ENCODE measurements at regions not wholly inside any gene's neighbourhood (a gene's known extent, or its start where the extent isn't known, plus 50 kb on each side); places are given as distances from the start of the nearest gene placed in this dataset.
"Not testable (repeated sequence)": the region's sequence is repeated elsewhere in the genome, so short reads cannot be mapped to it uniquely, and the experiment has no call there.

- no peaks in the 10 kb centered on the region for H3K9me3 Mint-ChIP-seq (ENCODE audit: low read depth)
- no peak for TF ChIP-seq CTCF (IDR thresholded peaks at IDR 0.05)
- DNase-seq (ENCODE audit: low spot score) = no peak
- H3K27me3 Mint-ChIP-seq (ENCODE audit: low read depth) = no peaks in the 10 kb centered on the region
- no peak overlapping the region for H3K27ac Mint-ChIP-seq (ENCODE audit: unreplicated experiment)
- H3K4me1 Mint-ChIP-seq (ENCODE audit: low read depth) = peaks cover 27% of the 10 kb centered on the region
- H3K36me3 Mint-ChIP-seq (ENCODE audit: low read depth) = no peaks in the 10 kb centered on the region
- H3K4me3 Mint-ChIP-seq (ENCODE audit: unreplicated experiment) = no peak overlapping the region
Observed at GRCh38 chr2:12558519-12558918, 158.2 kb upstream of the TRIB2 start.

- no peaks in the 10 kb centered on the region for H3K27me3 Mint-ChIP-seq (ENCODE audit: low read depth)
- H3K9me3 Mint-ChIP-seq (ENCODE audit: low read depth) = no peaks in the 10 kb centered on the region
- no peaks in the 10 kb centered on the region for H3K36me3 Mint-ChIP-seq (ENCODE audit: low read depth)
- TF ChIP-seq CTCF (IDR thresholded peaks at IDR 0.05) = no peak
- peaks cover 16% of the 10 kb centered on the region for H3K4me1 Mint-ChIP-seq (ENCODE audit: low read depth)
- no peak overlapping the region for H3K27ac Mint-ChIP-seq (ENCODE audit: unreplicated experiment)
- no peak for DNase-seq (ENCODE audit: low spot score)
- H3K4me3 Mint-ChIP-seq (ENCODE audit: unreplicated experiment) = no peak overlapping the region
Observed at GRCh38 chr2:12560618-12561017, 156.1 kb upstream of the TRIB2 start.

- no peak overlapping the region for H3K27ac Mint-ChIP-seq (ENCODE audit: unreplicated experiment)
- no peaks in the 10 kb centered on the region for H3K36me3 Mint-ChIP-seq (ENCODE audit: low read depth)
Observed at GRCh38 chr2:12567411-12567810, 149.3 kb upstream of the TRIB2 start.

GRCh38 chr2:12569510-12569909, 147.2 kb upstream of the TRIB2 start:
- not testable (repeated sequence) for H3K9me3 Mint-ChIP-seq (ENCODE audit: low read depth); H3K27me3 Mint-ChIP-seq (ENCODE audit: low read depth); DNase-seq (ENCODE audit: low spot score); H3K4me1 Mint-ChIP-seq (ENCODE audit: low read depth); H3K36me3 Mint-ChIP-seq (ENCODE audit: low read depth); H3K27ac Mint-ChIP-seq (ENCODE audit: unreplicated experiment); H3K4me3 Mint-ChIP-seq (ENCODE audit: unreplicated experiment)

More at GRCh38 chr2:12567411-12567810, 149.3 kb upstream of the TRIB2 start:
- Mint-ChIP-seq H3K27me3 (ENCODE audit: low read depth) (no peaks in the 10 kb centered on the region), H3K4me3 (ENCODE audit: unreplicated experiment) (no peak overlapping the region), H3K9me3 (ENCODE audit: low read depth) (no peaks in the 10 kb centered on the region), H3K4me1 (ENCODE audit: low read depth) (no peaks in the 10 kb centered on the region)
- no peak for TF ChIP-seq CTCF (IDR thresholded peaks at IDR 0.05)
- DNase-seq (ENCODE audit: low spot score) = no peak

- H3K27ac Mint-ChIP-seq (ENCODE audit: unreplicated experiment); DNase-seq (ENCODE audit: low spot score); H3K4me1 Mint-ChIP-seq (ENCODE audit: low read depth); H3K4me3 Mint-ChIP-seq (ENCODE audit: unreplicated experiment); H3K27me3 Mint-ChIP-seq (ENCODE audit: low read depth); H3K9me3 Mint-ChIP-seq (ENCODE audit: low read depth); H3K36me3 Mint-ChIP-seq (ENCODE audit: low read depth): not testable (repeated sequence)
Observed at GRCh38 chr2:12569929-12570328, 146.8 kb upstream of the TRIB2 start.

GRCh38 chr2:12577091-12577490, 139.6 kb upstream of the TRIB2 start:
- TF ChIP-seq CTCF (IDR thresholded peaks at IDR 0.05) = no peak
- H3K27me3 Mint-ChIP-seq (ENCODE audit: low read depth) = no peaks in the 10 kb centered on the region
- H3K27ac Mint-ChIP-seq (ENCODE audit: unreplicated experiment) = no peak overlapping the region
- H3K9me3 Mint-ChIP-seq (ENCODE audit: low read depth) = no peaks in the 10 kb centered on the region
- no peaks in the 10 kb centered on the region for H3K4me1 Mint-ChIP-seq (ENCODE audit: low read depth)
- H3K4me3 Mint-ChIP-seq (ENCODE audit: unreplicated experiment) = no peak overlapping the region
- DNase-seq (ENCODE audit: low spot score) = no peak
- H3K36me3 Mint-ChIP-seq (ENCODE audit: low read depth) = no peaks in the 10 kb centered on the region

Data from chondrocyte (in vitro differentiated cells).